ENCODE measurements at regions not wholly inside any gene's neighbourhood (a gene's known extent, or its start where the extent isn't known, plus 50 kb on each side); places are given as distances from the start of the nearest gene placed in this dataset.
"Not testable (repeated sequence)": the region's sequence is repeated elsewhere in the genome, so short reads cannot be mapped to it uniquely, and the experiment has no call there.

DNA sequence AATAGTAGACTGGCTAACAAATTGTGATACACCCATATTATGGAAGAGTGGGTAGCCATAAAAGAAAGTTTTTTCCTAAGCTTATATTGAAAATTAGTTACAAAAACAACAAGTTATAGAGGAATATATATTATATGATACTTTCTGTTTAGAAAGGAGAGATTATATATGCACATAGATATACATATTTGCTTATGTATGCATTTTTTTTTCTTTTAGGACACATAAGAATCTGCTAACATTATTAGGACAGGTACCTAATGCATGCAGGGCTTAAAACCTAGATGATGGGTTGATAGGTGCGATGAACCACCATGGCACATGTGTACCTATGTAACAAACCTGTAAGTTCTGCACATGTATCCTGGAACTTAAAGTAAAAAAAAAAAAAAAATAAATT is 179.6 kb upstream of the KCNJ3 start:
- Histone ChIP-seq H3K9ac (ENCODE audit: low read depth, low read length) (no peak overlapping the region), H3K36me3 (ENCODE audit: control insufficient read depth, insufficient read depth, low read length) (no peaks in the 10 kb centered on the region), H4K8ac (ENCODE audit: low read depth in 2 of 2, low read length in 2 of 2) (no peak overlapping the region), H4K5ac (ENCODE audit: low read depth, low read length) (no peak overlapping the region), H2BK120ac (ENCODE audit: low read depth, low read length) (no peak overlapping the region), H3K27me3 (ENCODE audit: control insufficient read depth, insufficient read depth, low read length) (no peaks in the 10 kb centered on the region), H2BK20ac (ENCODE audit: low read depth, low read length) (no peak overlapping the region), H2AFZ (replicated peaks; ENCODE audit: low read length, poor library complexity) (no peak overlapping the region), H3K56ac (ENCODE audit: extremely low read depth, insufficient read depth, low read length) (no peak overlapping the region), H3K18ac (ENCODE audit: low read depth, low read length) (no peak overlapping the region), H3K23ac (ENCODE audit: low read depth, low read length) (no peak overlapping the region), H3K9me1 (ENCODE audit: insufficient read depth, low read length) (no peaks in the 10 kb centered on the region), H3K4ac (ENCODE audit: low read depth, low read length) (no peak overlapping the region), H4K20me1 (ENCODE audit: insufficient read depth, low read length) (no peaks in the 10 kb centered on the region), H2BK15ac (ENCODE audit: low read depth, low read length) (no peak overlapping the region), H3K79me1 (ENCODE audit: low read depth in 1 of 2, low read length in 2 of 2) (no peaks in the 10 kb centered on the region), H2AK5ac (ENCODE audit: low read depth, low read length) (no peak overlapping the region), H3K4me1 (ENCODE audit: control insufficient read depth, insufficient read depth, low read length) (no peaks in the 10 kb centered on the region), H3K9me3 (ENCODE audit: control insufficient read depth, insufficient read depth, low read length) (0 out of 2 replicates have a peak, but pooled peaks cover 3% of the 10 kb centered on the region), H3K4me3 (ENCODE audit: insufficient read depth, low read depth, low read length) (no peak overlapping the region), H3K27ac (ENCODE audit: insufficient read depth, low read length) (no peak overlapping the region), H2BK5ac (ENCODE audit: low read depth, low read length, poor library complexity, severe bottlenecking) (no peak overlapping the region), H3K4me2 (ENCODE audit: low read depth, low read length) (no peak overlapping the region), H2AK9ac (replicated peaks; ENCODE audit: low read depth, low read length, poor library complexity) (no peak overlapping the region), H3K14ac (replicated peaks; ENCODE audit: low read depth, low read length) (no peak overlapping the region), H4K91ac (ENCODE audit: insufficient read depth, low read depth, low read length) (no peak overlapping the region)
- no peak for ATAC-seq (ENCODE audit: low read depth)
- dilution Hi-C loops (cut with HindIII; ENCODE audit: low sequenced_read_pairs, unreplicated experiment): no loop called here
- POLR2A ChIA-PET (ENCODE audit: unreplicated experiment): no interaction called here
- CTCF ChIA-PET: no interaction called here
- intact Hi-C loops (cut with micrococcal nuclease): no loop called here
- no peak for TF ChIP-seq POLR2A (IDR thresholded peaks at IDR 0.05; ENCODE audit: low read depth, low read length)
- TF ChIP-seq MAFK (IDR thresholded peaks at IDR 0.05; ENCODE audit: low read depth, low read length): peak; percentile 82
- WGBS, 2 experiments (ENCODE audit: extremely low coverage in 2 of 2, insufficient read length in 1 of 2): no CpG with 5 or more reads among the region's 1 CpG
- no TSS peak for BruUV-seq (replicated peaks)
- no peak for DNase-seq
- in situ Hi-C loops (cut with MboI; ENCODE audit: low sequenced_read_pairs): no loop called here

DNA sequence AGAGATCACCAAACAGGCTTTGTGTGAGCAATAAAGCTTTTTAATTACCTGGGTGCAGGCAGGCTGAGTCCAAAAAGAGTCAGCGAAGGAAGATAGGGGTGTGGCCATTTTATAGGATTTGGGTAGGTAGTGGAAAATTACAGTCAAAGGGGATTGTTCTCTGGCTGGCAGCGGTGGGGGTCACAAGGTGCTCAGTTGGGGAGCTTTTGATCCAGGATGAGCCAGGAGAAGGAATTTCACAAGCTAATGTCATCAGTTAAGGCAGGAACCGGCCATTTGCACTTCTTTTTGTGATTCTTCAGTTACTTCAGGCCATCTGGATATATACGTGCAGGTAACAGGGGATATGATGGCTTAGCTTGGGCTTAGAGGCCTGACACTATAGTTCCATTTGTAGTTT is 177.5 kb upstream of the KCNJ3 start:
- H3K36me3 ChIP-seq (ENCODE audit: control insufficient read depth, insufficient read depth, low read length); H4K20me1 ChIP-seq (ENCODE audit: insufficient read depth, low read length); H2AFZ ChIP-seq (replicated peaks; ENCODE audit: low read length, poor library complexity); H2BK20ac ChIP-seq (ENCODE audit: low read depth, low read length); H3K27me3 ChIP-seq (ENCODE audit: control insufficient read depth, insufficient read depth, low read length); H3K9ac ChIP-seq (ENCODE audit: low read depth, low read length); H3K23ac ChIP-seq (ENCODE audit: low read depth, low read length); H3K27ac ChIP-seq (ENCODE audit: insufficient read depth, low read length); H2BK120ac ChIP-seq (ENCODE audit: low read depth, low read length); H2AK9ac ChIP-seq (replicated peaks; ENCODE audit: low read depth, low read length, poor library complexity); BruUV-seq (replicated peaks); H4K5ac ChIP-seq (ENCODE audit: low read depth, low read length); H3K14ac ChIP-seq (replicated peaks; ENCODE audit: low read depth, low read length); ATAC-seq (ENCODE audit: low read depth); in situ Hi-C loops (cut with MboI; ENCODE audit: low sequenced_read_pairs); H3K4me2 ChIP-seq (ENCODE audit: low read depth, low read length); H3K4ac ChIP-seq (ENCODE audit: low read depth, low read length); H4K91ac ChIP-seq (ENCODE audit: insufficient read depth, low read depth, low read length); H3K56ac ChIP-seq (ENCODE audit: extremely low read depth, insufficient read depth, low read length); H3K4me1 ChIP-seq (ENCODE audit: control insufficient read depth, insufficient read depth, low read length); dilution Hi-C loops (cut with HindIII; ENCODE audit: low sequenced_read_pairs, unreplicated experiment); H2AK5ac ChIP-seq (ENCODE audit: low read depth, low read length); H2BK5ac ChIP-seq (ENCODE audit: low read depth, low read length, poor library complexity, severe bottlenecking); POLR2A ChIA-PET (ENCODE audit: unreplicated experiment); H2BK15ac ChIP-seq (ENCODE audit: low read depth, low read length); H4K8ac ChIP-seq (ENCODE audit: low read depth in 2 of 2, low read length in 2 of 2); intact Hi-C loops (cut with micrococcal nuclease); CTCF ChIA-PET; H3K4me3 ChIP-seq (ENCODE audit: insufficient read depth, low read depth, low read length); DNase-seq; H3K79me1 ChIP-seq (ENCODE audit: low read depth in 1 of 2, low read length in 2 of 2); H3K9me1 ChIP-seq (ENCODE audit: insufficient read depth, low read length); H3K18ac ChIP-seq (ENCODE audit: low read depth, low read length); H3K9me3 ChIP-seq (ENCODE audit: control insufficient read depth, insufficient read depth, low read length): not testable (repeated sequence)
- WGBS, 2 experiments (ENCODE audit: extremely low coverage in 2 of 2, insufficient read length in 1 of 2): 59% methylated on average over 2 of the region's 4 CpGs; no CpG with 5 or more reads in 1 of the 2 experiments
